Caco-2 (cell line): ENCODE measurements at regions not wholly inside any gene's neighbourhood (a gene's known extent, or its start where the extent isn't known, plus 50 kb on each side); places are given as distances from the start of the nearest gene placed in this dataset.

Experiments used
- BruUV-seq: library from RNA; stranded (reverse); fragments of 400-500 nt; replicated peaks from 2 replicates; lab custom pipeline; 2021; lab: Mats Ljungman, UMichigan
- CTCF ChIA-PET: fragments of 300-600 bp; sonication (Branson Sonifier 250); formaldehyde crosslinking; loops from one replicate; lab custom pipeline; 2022; ENCODE audit warnings: antibody characterized with exemption; lab: Charles Lee
- POLR2A ChIA-PET: fragments of 300-600 bp; sonication (Branson Sonifier 250); formaldehyde crosslinking; loops from one replicate; lab custom pipeline; 2022; ENCODE audit warnings: antibody characterized with exemption; lab: Charles Lee
- DNase-seq, 2 experiments: peaks; one replicate each; pipeline versions ENCODE4 v3.0.0 to v3.0.0-alpha.2; 2020 to 2022
- H3K27me3 ChIP-seq: replicated peaks from 2 replicates; pipeline ENCODE4 v1.6.0; 2011; ENCODE audit warnings: low read length; ENCODE audit not compliant: control insufficient read depth, insufficient read depth
- H3K36me3 ChIP-seq: 2 replicates; pipeline ENCODE4 v1.5.1; 2011; ENCODE audit warnings: low read length; ENCODE audit not compliant: control insufficient read depth, insufficient read depth
- H3K4me1 ChIP-seq: fragments of 250-450 bp; sonication (Bioruptor Pico); 2 replicates; pipeline ENCODE4 v1.5.1; 2020; ENCODE audit warnings: mild to moderate bottlenecking
- H3K4me3 ChIP-seq: 2 replicates; pipeline ENCODE4 v1.5.1; 2011; ENCODE audit warnings: low read depth, mild to moderate bottlenecking, control low read depth, low read length
- H3K9me3 ChIP-seq: fragments of 250-450 bp; sonication (Bioruptor Pico); 2 replicates; pipeline ENCODE4 v1.5.1; 2020; ENCODE audit warnings: mild to moderate bottlenecking, moderate library complexity
- H3K27ac Mint-ChIP-seq: one replicate; pipeline ENCODE4 v1.8.0; 2022; ENCODE audit warnings: mixed read lengths; ENCODE audit not compliant: unreplicated experiment
- H3K27me3 Mint-ChIP-seq: one replicate; pipeline ENCODE4 v1.8.0; 2022; ENCODE audit warnings: mixed read lengths; ENCODE audit not compliant: insufficient read depth, unreplicated experiment
- H3K36me3 Mint-ChIP-seq: one replicate; pipeline ENCODE4 v1.8.0; 2022; ENCODE audit warnings: mild to moderate bottlenecking, mixed read lengths; ENCODE audit not compliant: insufficient read depth, unreplicated experiment
- H3K4me1 Mint-ChIP-seq: one replicate; pipeline ENCODE4 v1.8.0; 2022; ENCODE audit warnings: low read depth, mixed read lengths; ENCODE audit not compliant: unreplicated experiment
- H3K4me3 Mint-ChIP-seq: one replicate; pipeline ENCODE4 v1.8.0; 2022; ENCODE audit warnings: mild to moderate bottlenecking, moderate library complexity, mixed read lengths; ENCODE audit not compliant: unreplicated experiment
- H3K9me3 Mint-ChIP-seq: one replicate; pipeline ENCODE4 v1.8.0; 2022; ENCODE audit warnings: mixed read lengths; ENCODE audit not compliant: unreplicated experiment
- CTCF ChIP-seq, 2 experiments: fragments of 200-600 bp in 1 of 2; IDR thresholded peaks; 1 replicate in 1 of 2; 2 replicates in 1 of 2; pipeline versions ENCODE4 v1.5.1 to v1.8.0; 2011 to 2022; ENCODE audit warnings: antibody characterized with exemption in 1 of 2, control low read depth in 1 of 2, inconsistent platforms in 1 of 2, low read depth in 1 of 2, low read length in 1 of 2, mild to moderate bottlenecking in 1 of 2, moderate library complexity in 1 of 2; ENCODE audit not compliant: insufficient read depth in 1 of 2, severe bottlenecking in 1 of 2, unreplicated experiment in 1 of 2
- intact Hi-C: fragments of 100-400 bp; cut with micrococcal nuclease; formaldehyde crosslinking; loops from one replicate; pipeline ENCODE4 v1.10.0; 2022; ENCODE audit not compliant: unreplicated experiment

DNA sequence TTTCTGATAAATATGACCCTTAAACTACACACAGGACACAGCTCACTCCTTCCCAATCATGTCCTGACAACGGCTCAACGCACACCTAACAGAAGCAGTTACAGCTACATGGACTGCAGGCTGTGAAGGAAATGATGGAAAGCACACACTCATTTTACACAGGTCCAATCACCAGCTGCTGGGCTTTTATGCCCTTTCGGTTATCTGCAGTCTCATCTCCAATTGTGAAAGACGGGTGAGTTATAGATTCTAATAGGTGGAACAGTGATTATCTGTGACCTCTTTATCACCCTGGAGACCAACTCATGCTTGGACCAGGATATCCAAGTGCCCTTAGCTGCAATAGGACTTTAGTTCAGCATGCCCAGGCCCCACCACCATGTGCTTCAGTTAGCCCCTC, 110.4 kb upstream of the CREB1 start:
- H3K4me1 ChIP-seq = no peaks in the 10 kb centered on the region
- no peak overlapping the region for H3K4me3 ChIP-seq
- H3K36me3 ChIP-seq = no peaks in the 10 kb centered on the region
- Mint-ChIP-seq H3K4me1 (no peaks in the 10 kb centered on the region), H3K27ac (no peak overlapping the region), H3K27me3 (peaks cover 14% of the 10 kb centered on the region), H3K36me3 (no peaks in the 10 kb centered on the region), H3K4me3 (no peak overlapping the region), H3K9me3 (no peaks in the 10 kb centered on the region)
- no peaks in the 10 kb centered on the region for H3K9me3 ChIP-seq
- POLR2A ChIA-PET = no interaction called here
- H3K27me3 ChIP-seq = no peaks in the 10 kb centered on the region
- TF ChIP-seq CTCF (IDR thresholded peaks at IDR 0.05; ENCODE audit: insufficient read depth in 1 of 2, low read depth in 1 of 2, low read length in 1 of 2, severe bottlenecking in 1 of 2, unreplicated experiment in 1 of 2) = no peak
- no TSS peak for BruUV-seq
- intact Hi-C loops = no loop called here
- DNase-seq = no peak
- CTCF ChIA-PET = no interaction called here

- Histone ChIP-seq H3K4me3 (no peak overlapping the region), H3K4me1 (no peaks in the 10 kb centered on the region), H3K27me3 (no peaks in the 10 kb centered on the region), H3K9me3 (peaks cover 3% of the 10 kb centered on the region; the same call in 1 of the 2 replicates), H3K36me3 (no peaks in the 10 kb centered on the region)
- Mint-ChIP-seq H3K9me3 (no peaks in the 10 kb centered on the region), H3K27me3 (peaks cover 18% of the 10 kb centered on the region), H3K4me1 (no peaks in the 10 kb centered on the region), H3K4me3 (no peak overlapping the region), H3K27ac (no peak overlapping the region), H3K36me3 (no peaks in the 10 kb centered on the region)
- TF ChIP-seq CTCF (IDR thresholded peaks at IDR 0.05; ENCODE audit: insufficient read depth in 1 of 2, low read depth in 1 of 2, low read length in 1 of 2, severe bottlenecking in 1 of 2, unreplicated experiment in 1 of 2) = no peak
- intact Hi-C loops = no loop called here
- POLR2A ChIA-PET = no interaction called here
- no peak for DNase-seq
- CTCF ChIA-PET = no interaction called here
- BruUV-seq = no TSS peak
Measured at GRCh38 chr2:207421671-207422070, 108.1 kb upstream of the CREB1 start.

DNA sequence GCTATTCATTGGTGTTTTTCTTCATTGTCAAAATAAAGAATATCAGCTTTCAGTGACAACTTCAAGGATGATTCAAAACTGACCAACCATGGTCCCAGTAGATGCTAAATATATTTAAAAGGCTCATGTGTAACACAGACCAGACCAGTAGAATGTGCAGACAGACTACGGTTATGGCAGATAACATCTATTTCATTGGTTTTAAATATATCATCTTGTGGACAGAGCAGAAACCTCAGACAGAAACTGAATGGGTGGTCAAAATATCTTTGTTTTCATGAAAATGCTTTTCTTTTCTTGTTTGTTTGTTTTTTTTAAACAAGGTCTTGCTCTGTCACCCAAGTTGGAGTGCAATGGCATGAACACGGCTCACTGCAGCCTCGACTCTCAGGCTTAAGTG, 107.4 kb upstream of the CREB1 start:
- H3K36me3 ChIP-seq = no peaks in the 10 kb centered on the region
- no peaks in the 10 kb centered on the region for H3K27me3 ChIP-seq
- no peaks in the 10 kb centered on the region for H3K36me3 Mint-ChIP-seq
- no TSS peak for BruUV-seq
- H3K27me3 Mint-ChIP-seq = peaks cover 18% of the 10 kb centered on the region
- CTCF ChIA-PET = no interaction called here
- no peaks in the 10 kb centered on the region for H3K4me1 Mint-ChIP-seq
- no peaks in the 10 kb centered on the region for H3K9me3 Mint-ChIP-seq
- no peak for TF ChIP-seq CTCF (IDR thresholded peaks at IDR 0.05; ENCODE audit: insufficient read depth in 1 of 2, low read depth in 1 of 2, low read length in 1 of 2, severe bottlenecking in 1 of 2, unreplicated experiment in 1 of 2)
- no peak for DNase-seq
- H3K4me1 ChIP-seq = no peaks in the 10 kb centered on the region
- H3K27ac Mint-ChIP-seq = no peak overlapping the region
- intact Hi-C loops = no loop called here
- H3K9me3 ChIP-seq = peaks cover 3% of the 10 kb centered on the region; the same call in 1 of the 2 replicates
- POLR2A ChIA-PET = no interaction called here
- H3K4me3 ChIP-seq = no peak overlapping the region
- no peak overlapping the region for H3K4me3 Mint-ChIP-seq
